B cell (primary cell): ENCODE measurements at regions not wholly inside any gene's neighbourhood (a gene's known extent, or its start where the extent isn't known, plus 50 kb on each side); places are given as distances from the start of the nearest gene placed in this dataset.

Experiments used
- CTCF ChIP-seq: fragments of 200-600 bp; IDR thresholded peaks from one replicate; pipeline ENCODE4 v1.8.0; 2022; ENCODE audit warnings: antibody characterized with exemption, mild to moderate bottlenecking
- EZH2 ChIP-seq: IDR thresholded peaks from 2 replicates; pipeline ENCODE4 v1.6.1; 2012; ENCODE audit warnings: borderline replicate concordance, low read depth, mild to moderate bottlenecking, moderate library complexity, low read length; ENCODE audit not compliant: insufficient read depth, poor library complexity, severe bottlenecking

- TF ChIP-seq EZH2 (no peak), CTCF (no peak)
Measured at GRCh38 chr5:54672871-54673270, 155.3 kb downstream of the SNX18 start.
